Neural progenitor cell (in vitro differentiated cells): ENCODE measurements at regions not wholly inside any gene's neighbourhood (a gene's known extent, or its start where the extent isn't known, plus 50 kb on each side); places are given as distances from the start of the nearest gene placed in this dataset.
A peak's percentile ranks its signal among the peaks of the same experiment; 100 is the strongest.

Experiments
- DNase-seq: peaks from one replicate; pipeline ENCODE4 v3.0.0-alpha.2; 2016; ENCODE audit warnings: low spot score
- H2AFZ ChIP-seq: fragments of 200-600 bp; sonication (generic); replicated peaks from 2 replicates; pipeline ENCODE4 v1.6.1; 2016; ENCODE audit warnings: antibody characterized with exemption
- H3F3A ChIP-seq: fragments of 200-600 bp; sonication (generic); 2 replicates; pipeline ENCODE4 v1.6.1; 2016; ENCODE audit warnings: antibody characterized with exemption, low read depth
- H3K27ac ChIP-seq: fragments of 200-600 bp; sonication (generic); 2 replicates; pipeline ENCODE4 v1.5.1; 2016; ENCODE audit warnings: mild to moderate bottlenecking
- H3K27me3 ChIP-seq: fragments of 200-600 bp; sonication (generic); 2 replicates; pipeline ENCODE4 v1.6.1; 2016; ENCODE audit warnings: mild to moderate bottlenecking, moderate library complexity
- H3K36me3 ChIP-seq: fragments of 200-600 bp; sonication (generic); 2 replicates; pipeline ENCODE4 v1.5.1; 2016
- H3K4me1 ChIP-seq: fragments of 200-600 bp; sonication (generic); 2 replicates; pipeline ENCODE4 v1.6.1; 2016; ENCODE audit warnings: mixed run types
- H3K4me2 ChIP-seq: fragments of 200-600 bp; sonication (generic); 2 replicates; pipeline ENCODE4 v1.6.1; 2016
- H3K4me3 ChIP-seq: fragments of 200-600 bp; sonication (generic); 2 replicates; pipeline ENCODE4 v1.5.1; 2016
- H3K79me2 ChIP-seq: fragments of 200-600 bp; sonication (generic); 2 replicates; pipeline ENCODE4 v1.6.1; 2016; ENCODE audit warnings: low read depth
- H3K9ac ChIP-seq: fragments of 200-600 bp; sonication (generic); 2 replicates; pipeline ENCODE4 v1.6.1; 2016
- H3K9me3 ChIP-seq: fragments of 200-600 bp; sonication (generic); 2 replicates; pipeline ENCODE4 v1.5.1; 2016; ENCODE audit warnings: low read depth
- H4K20me1 ChIP-seq: fragments of 200-600 bp; sonication (generic); 2 replicates; pipeline ENCODE4 v1.6.1; 2016; ENCODE audit warnings: low read depth
- H3K27ac Mint-ChIP-seq: 3 replicates; pipeline ENCODE4 v1.8.0; 2021; ENCODE audit warnings: mixed read lengths
- H3K27me3 Mint-ChIP-seq: 2 replicates; pipeline ENCODE4 v1.8.0; 2022; ENCODE audit warnings: low read depth, mild to moderate bottlenecking, inconsistent platforms, moderate library complexity, mixed read lengths; ENCODE audit not compliant: insufficient read depth
- H3K36me3 Mint-ChIP-seq: 3 replicates; pipeline ENCODE4 v1.8.0; 2021; ENCODE audit warnings: mixed read lengths
- H3K4me1 Mint-ChIP-seq: 3 replicates; pipeline ENCODE4 v1.8.0; 2021; ENCODE audit warnings: mixed read lengths
- H3K4me3 Mint-ChIP-seq: 3 replicates; pipeline ENCODE4 v1.8.0; 2021; ENCODE audit warnings: mild to moderate bottlenecking, moderate library complexity, mixed read lengths
- H3K9me3 Mint-ChIP-seq: 3 replicates; pipeline ENCODE4 v1.8.0; 2020; ENCODE audit warnings: mixed read lengths
- EZH2 ChIP-seq: fragments of 200-600 bp; sonication (generic); IDR thresholded peaks from 2 replicates; pipeline ENCODE4 v1.6.1; 2017; ENCODE audit warnings: antibody characterized with exemption, mild to moderate bottlenecking, moderate library complexity
- EZH2phosphoT487 ChIP-seq: fragments of 200-600 bp; sonication (generic); IDR thresholded peaks from 2 replicates; pipeline ENCODE4 v1.6.1; 2017; ENCODE audit warnings: antibody characterized with exemption
- TF ChIP-seq, protein P1 (sequence below): fragments of 200-600 bp; sonication (generic); IDR thresholded peaks from 2 replicates; pipeline ENCODE4 v1.5.1; 2017; ENCODE audit warnings: antibody characterized with exemption, mild to moderate bottlenecking

- no peaks in the 10 kb centered on the region for H3K79me2 ChIP-seq
- no peak overlapping the region for H3K9ac ChIP-seq
- no peaks in the 10 kb centered on the region for H3K36me3 ChIP-seq
- Mint-ChIP-seq H3K27me3 (peaks cover 4% of the 10 kb centered on the region), H3K27ac (no peak overlapping the region), H3K36me3 (no peaks in the 10 kb centered on the region), H3K9me3 (peaks cover 4% of the 10 kb centered on the region), H3K4me3 (no peak overlapping the region), H3K4me1 (no peaks in the 10 kb centered on the region)
- TF ChIP-seq EZH2 (no peak), EZH2phosphoT487 (no peak)
- TF ChIP-seq, protein P1, sequence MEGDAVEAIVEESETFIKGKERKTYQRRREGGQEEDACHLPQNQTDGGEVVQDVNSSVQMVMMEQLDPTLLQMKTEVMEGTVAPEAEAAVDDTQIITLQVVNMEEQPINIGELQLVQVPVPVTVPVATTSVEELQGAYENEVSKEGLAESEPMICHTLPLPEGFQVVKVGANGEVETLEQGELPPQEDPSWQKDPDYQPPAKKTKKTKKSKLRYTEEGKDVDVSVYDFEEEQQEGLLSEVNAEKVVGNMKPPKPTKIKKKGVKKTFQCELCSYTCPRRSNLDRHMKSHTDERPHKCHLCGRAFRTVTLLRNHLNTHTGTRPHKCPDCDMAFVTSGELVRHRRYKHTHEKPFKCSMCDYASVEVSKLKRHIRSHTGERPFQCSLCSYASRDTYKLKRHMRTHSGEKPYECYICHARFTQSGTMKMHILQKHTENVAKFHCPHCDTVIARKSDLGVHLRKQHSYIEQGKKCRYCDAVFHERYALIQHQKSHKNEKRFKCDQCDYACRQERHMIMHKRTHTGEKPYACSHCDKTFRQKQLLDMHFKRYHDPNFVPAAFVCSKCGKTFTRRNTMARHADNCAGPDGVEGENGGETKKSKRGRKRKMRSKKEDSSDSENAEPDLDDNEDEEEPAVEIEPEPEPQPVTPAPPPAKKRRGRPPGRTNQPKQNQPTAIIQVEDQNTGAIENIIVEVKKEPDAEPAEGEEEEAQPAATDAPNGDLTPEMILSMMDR = no peak
- H3F3A ChIP-seq = no peaks in the 10 kb centered on the region
- no peak overlapping the region for H2AFZ ChIP-seq
- no peaks in the 10 kb centered on the region for H3K9me3 ChIP-seq
- no peak for DNase-seq
- H3K4me3 ChIP-seq = no peak overlapping the region
- no peak overlapping the region for H3K4me2 ChIP-seq
- no peak overlapping the region for H3K27ac ChIP-seq
- no peaks in the 10 kb centered on the region for H4K20me1 ChIP-seq
- H3K4me1 ChIP-seq = no peaks in the 10 kb centered on the region
- no peaks in the 10 kb centered on the region for H3K27me3 ChIP-seq
Measured at GRCh38 chr13:21833921-21834320, 163.0 kb downstream of the FGF9 start.

DNA sequence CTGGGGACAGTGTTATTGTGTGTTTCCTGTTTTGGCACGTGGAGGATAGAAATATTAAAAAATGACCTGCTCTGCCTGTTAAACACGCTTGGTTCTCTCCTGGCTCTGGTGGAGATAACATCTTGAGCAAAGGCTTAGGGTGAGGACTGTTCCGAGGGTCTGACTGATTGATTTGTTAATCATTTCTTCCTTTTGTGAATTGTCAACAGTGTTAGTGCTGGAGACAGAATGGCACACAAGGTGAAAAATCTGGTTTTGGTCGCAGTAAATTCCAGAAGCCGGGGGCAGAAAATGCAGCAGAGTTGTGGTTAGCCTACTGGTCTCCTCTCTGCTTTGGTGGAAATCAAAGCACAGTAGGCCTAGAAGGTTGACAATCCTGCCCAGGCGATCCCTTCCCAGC lies 163.6 kb downstream of the FGF9 start:
- Mint-ChIP-seq H3K27me3 (peaks cover 4% of the 10 kb centered on the region), H3K27ac (no peak overlapping the region)
- no peaks in the 10 kb centered on the region for H3K36me3 ChIP-seq

GRCh38 chr13:21837288-21837687 lies 166.4 kb downstream of the FGF9 start:
- Mint-ChIP-seq H3K9me3 (peaks cover 4% of the 10 kb centered on the region), H3K27ac (no peak overlapping the region), H3K4me1 (no peaks in the 10 kb centered on the region), H3K27me3 (peaks cover 4% of the 10 kb centered on the region), H3K4me3 (peak overlapping the region; percentile 10), H3K36me3 (no peaks in the 10 kb centered on the region)
- H3K9me3 ChIP-seq = no peaks in the 10 kb centered on the region
- no peaks in the 10 kb centered on the region for H4K20me1 ChIP-seq
- no peak for DNase-seq
- no peaks in the 10 kb centered on the region for H3K79me2 ChIP-seq
- H3K27me3 ChIP-seq = no peaks in the 10 kb centered on the region
- no peak overlapping the region for H3K4me3 ChIP-seq
- no peak overlapping the region for H3K27ac ChIP-seq
- no peak overlapping the region for H2AFZ ChIP-seq
- H3K36me3 ChIP-seq = no peaks in the 10 kb centered on the region
- no peak for TF ChIP-seq EZH2phosphoT487
- no peaks in the 10 kb centered on the region for H3K4me1 ChIP-seq
- H3K4me2 ChIP-seq = no peak overlapping the region
- no peak overlapping the region for H3K9ac ChIP-seq
- no peaks in the 10 kb centered on the region for H3F3A ChIP-seq

More for the DNA sequence above, 163.6 kb downstream of the FGF9 start:
- no peak overlapping the region for H3K4me3 Mint-ChIP-seq
- Histone ChIP-seq H3K79me2 (no peaks in the 10 kb centered on the region), H3K4me2 (no peak overlapping the region), H3K4me1 (no peaks in the 10 kb centered on the region), H3K9ac (no peak overlapping the region), H3F3A (no peaks in the 10 kb centered on the region), H3K27ac (no peak overlapping the region), H3K9me3 (no peaks in the 10 kb centered on the region), H3K4me3 (no peak overlapping the region), H2AFZ (peak overlapping the region; percentile 63), H3K27me3 (no peaks in the 10 kb centered on the region), H4K20me1 (no peaks in the 10 kb centered on the region)
- TF ChIP-seq EZH2 = no peak
- TF ChIP-seq EZH2phosphoT487 = no peak
- TF ChIP-seq, protein P1 = no peak
- no peaks in the 10 kb centered on the region for H3K4me1 Mint-ChIP-seq
- H3K36me3 Mint-ChIP-seq = no peaks in the 10 kb centered on the region
- peaks cover 4% of the 10 kb centered on the region for H3K9me3 Mint-ChIP-seq
- no peak for DNase-seq

GRCh38 chr13:21837841-21838551 lies 167.1 kb downstream of the FGF9 start:
- no peaks in the 10 kb centered on the region for H3K4me1 Mint-ChIP-seq
- no peak overlapping the region for H3K4me3 Mint-ChIP-seq
- no peak for DNase-seq

More at GRCh38 chr13:21837841-21838551, 167.1 kb downstream of the FGF9 start:
- no peaks in the 10 kb centered on the region for H3K9me3 ChIP-seq
- no peak overlapping the region for H3K9ac ChIP-seq
- no peaks in the 10 kb centered on the region for H3K36me3 ChIP-seq
- no peaks in the 10 kb centered on the region for H3K27me3 ChIP-seq
- H3K36me3 Mint-ChIP-seq = no peaks in the 10 kb centered on the region
- no peaks in the 10 kb centered on the region for H4K20me1 ChIP-seq
- H3K4me1 ChIP-seq = no peaks in the 10 kb centered on the region
- no peak overlapping the region for H3K27ac Mint-ChIP-seq
- H3K79me2 ChIP-seq = no peaks in the 10 kb centered on the region
- no peak overlapping the region for H3K4me3 ChIP-seq
- H2AFZ ChIP-seq = peak overlapping the region; percentile 37
- peaks cover 4% of the 10 kb centered on the region for H3K9me3 Mint-ChIP-seq
- peaks cover 4% of the 10 kb centered on the region for H3K27me3 Mint-ChIP-seq
- no peak overlapping the region for H3K27ac ChIP-seq
- TF ChIP-seq EZH2 (no peak), EZH2phosphoT487 (no peak)
- TF ChIP-seq, protein P1 = no peak
- H3K4me2 ChIP-seq = no peak overlapping the region
- no peaks in the 10 kb centered on the region for H3F3A ChIP-seq
